ENCODE measurements at regions not wholly inside any gene's neighbourhood (a gene's known extent, or its start where the extent isn't known, plus 50 kb on each side); places are given as distances from the start of the nearest gene placed in this dataset.

DNA sequence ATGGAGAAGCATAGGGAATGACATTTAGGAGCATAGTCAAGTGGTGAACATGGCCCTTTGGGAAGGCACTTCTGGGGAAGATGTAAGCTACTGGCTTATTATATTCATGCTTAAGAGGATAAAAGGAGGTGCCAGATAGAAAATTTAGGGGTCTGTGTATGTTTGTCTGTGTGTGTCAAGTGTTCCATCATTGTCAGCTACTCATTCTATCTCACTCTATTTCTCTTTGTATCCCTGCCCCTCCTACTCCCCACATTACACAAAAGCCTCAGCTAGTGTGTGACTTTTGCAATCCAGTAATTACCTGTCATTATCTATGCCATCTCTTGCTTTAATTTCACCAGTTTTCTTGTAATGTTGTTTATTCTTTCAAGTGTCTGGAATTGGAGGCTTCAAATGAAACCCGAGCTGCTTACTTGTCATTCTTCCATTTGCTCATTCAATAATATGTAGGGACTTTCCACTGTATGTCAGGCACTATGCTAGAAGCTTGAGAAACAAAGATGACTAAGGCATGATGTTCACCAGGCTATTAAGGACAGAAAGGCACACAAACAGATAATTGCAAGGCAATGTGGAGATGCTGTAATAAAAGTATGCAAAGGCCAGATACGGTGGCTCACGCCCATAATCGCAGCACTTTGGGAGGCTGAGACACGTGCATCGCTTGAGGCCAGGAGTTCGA is 229.8 kb upstream of the TEX13C start:
- TF ChIP-seq, protein P1, sequence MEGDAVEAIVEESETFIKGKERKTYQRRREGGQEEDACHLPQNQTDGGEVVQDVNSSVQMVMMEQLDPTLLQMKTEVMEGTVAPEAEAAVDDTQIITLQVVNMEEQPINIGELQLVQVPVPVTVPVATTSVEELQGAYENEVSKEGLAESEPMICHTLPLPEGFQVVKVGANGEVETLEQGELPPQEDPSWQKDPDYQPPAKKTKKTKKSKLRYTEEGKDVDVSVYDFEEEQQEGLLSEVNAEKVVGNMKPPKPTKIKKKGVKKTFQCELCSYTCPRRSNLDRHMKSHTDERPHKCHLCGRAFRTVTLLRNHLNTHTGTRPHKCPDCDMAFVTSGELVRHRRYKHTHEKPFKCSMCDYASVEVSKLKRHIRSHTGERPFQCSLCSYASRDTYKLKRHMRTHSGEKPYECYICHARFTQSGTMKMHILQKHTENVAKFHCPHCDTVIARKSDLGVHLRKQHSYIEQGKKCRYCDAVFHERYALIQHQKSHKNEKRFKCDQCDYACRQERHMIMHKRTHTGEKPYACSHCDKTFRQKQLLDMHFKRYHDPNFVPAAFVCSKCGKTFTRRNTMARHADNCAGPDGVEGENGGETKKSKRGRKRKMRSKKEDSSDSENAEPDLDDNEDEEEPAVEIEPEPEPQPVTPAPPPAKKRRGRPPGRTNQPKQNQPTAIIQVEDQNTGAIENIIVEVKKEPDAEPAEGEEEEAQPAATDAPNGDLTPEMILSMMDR (conservative IDR thresholded peaks at IDR 0.05 in 1 of 2, IDR thresholded peaks at IDR 0.05 in 1 of 2; ENCODE audit: extremely low read depth in 1 of 2, insufficient read depth in 1 of 2, low read depth in 1 of 2, low read length in 2 of 2), result no peak
- no peak for TF ChIP-seq EZH2 (IDR thresholded peaks at IDR 0.05; ENCODE audit: borderline replicate concordance, low read length)

All from mammary epithelial cell (primary cell).